MV-4-11 (cell line): ENCODE measurements at regions not wholly inside any gene's neighbourhood (a gene's known extent, or its start where the extent isn't known, plus 50 kb on each side); places are given as distances from the start of the nearest gene placed in this dataset.

Experiments
- DNase-seq: peaks from one replicate; lab custom pipeline; 2025; lab: John Stamatoyannopoulos, UW

DNA sequence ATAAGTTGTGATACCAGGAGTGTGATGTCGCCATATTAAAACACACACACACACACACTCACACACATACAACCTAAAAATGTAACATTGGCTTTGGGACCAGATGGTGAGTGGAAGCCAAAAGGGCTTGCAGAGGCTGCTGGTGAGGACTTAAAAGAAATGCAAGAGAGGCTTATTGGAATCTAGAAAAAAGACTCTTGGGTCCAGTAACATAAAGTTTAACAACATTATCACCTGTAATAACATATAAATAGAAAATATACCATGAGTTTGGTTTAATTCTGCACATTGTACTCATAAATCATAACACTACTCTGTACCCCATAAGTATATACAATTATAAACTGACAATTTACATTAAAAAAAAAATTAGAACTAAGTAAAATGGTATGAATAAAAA, 74.4 kb upstream of the MYCN start:
- DNase-seq, result no peak

- DNase-seq, result no peak
These were observed 73.7 kb upstream of the MYCN start for GRCh38 chr2:15866563-15867193.

GRCh38 chr2:15867194-15868171, 72.9 kb upstream of the MYCN start:
- no peak for DNase-seq

DNA sequence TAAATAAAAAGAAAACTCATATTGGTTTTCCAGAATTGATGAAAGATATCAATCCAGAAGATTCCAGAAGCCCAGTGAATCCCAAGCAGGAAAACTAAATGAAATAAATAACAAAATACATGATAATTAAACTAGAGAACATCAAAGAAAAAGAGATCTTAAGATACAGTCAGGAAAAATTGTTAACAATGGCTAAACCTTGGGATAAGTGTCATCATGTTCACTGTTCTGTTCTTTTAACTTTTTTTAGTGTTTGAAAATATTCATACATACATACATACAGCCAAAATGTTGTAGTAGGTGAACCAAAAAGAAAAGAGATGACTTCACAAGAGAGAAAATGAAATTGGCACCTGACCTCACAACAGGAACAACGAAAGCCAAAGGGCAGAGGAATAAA, 72.2 kb upstream of the MYCN start:
- no peak for DNase-seq

DNA sequence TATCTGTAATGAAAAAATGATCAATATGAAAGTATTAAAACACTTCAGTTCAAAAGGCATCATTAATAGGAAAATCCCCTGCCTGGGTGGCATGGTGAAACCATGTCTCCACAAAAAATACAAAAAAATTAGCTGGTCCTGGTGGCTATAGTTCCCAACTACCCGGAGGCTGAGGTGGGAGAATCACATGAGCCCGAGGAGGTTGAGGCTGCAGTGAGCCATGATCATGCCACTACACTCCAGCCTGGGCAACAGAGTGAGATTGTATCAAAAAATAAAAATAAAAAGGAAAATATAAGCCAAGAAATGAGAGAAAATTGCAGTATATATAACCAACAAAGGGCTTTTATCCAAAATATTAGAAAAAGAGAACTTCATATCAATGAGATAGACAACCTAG, 71.6 kb upstream of the MYCN start:
- DNase-seq, result no peak

- no peak for DNase-seq
These were observed 71.0 kb upstream of the MYCN start for GRCh38 chr2:15869396-15869795.

DNA sequence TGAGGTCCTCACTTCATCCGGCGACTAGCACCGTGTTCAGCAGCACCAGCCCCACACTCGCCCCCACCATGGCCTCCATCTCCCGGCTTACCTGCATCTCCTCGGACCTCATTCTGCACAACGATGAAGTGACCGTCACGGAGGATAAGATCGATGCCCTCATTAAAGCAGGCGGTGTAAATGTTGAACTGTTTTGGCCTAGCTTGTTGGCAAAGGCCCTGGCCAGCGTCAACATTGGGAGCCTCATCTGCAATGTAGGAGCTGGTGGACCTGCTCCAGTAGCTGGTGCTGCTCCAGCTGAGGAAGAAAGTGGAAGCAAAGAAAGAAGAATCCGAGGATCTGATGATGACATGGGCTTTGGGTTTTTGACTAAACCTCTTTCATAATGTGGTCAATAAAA, 70.5 kb upstream of the MYCN start:
- no peak for DNase-seq

DNA sequence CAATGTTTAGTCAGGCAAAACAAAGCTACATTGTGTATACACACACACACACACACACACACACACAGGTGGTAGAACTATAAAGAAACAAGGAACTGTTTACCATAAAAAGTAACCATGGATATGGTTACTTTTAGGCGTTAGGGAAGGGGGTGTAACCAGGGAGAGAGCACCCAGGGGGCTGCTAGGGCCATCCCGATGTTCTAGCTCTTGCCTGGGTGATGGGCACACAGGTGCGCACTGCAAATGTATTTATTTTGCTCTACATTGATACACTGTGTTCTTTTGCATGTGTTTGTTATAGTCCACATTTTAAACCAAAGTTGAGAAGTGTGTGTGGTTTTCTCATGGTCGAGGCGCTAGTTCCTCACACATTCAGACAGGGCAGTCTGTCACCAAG, 69.8 kb upstream of the MYCN start:
- DNase-seq, result no peak

- DNase-seq, result no peak
These were observed 69.0 kb upstream of the MYCN start for GRCh38 chr2:15871239-15871783.

GRCh38 chr2:15872854-15873253, 67.5 kb upstream of the MYCN start:
- DNase-seq, result no peak

- no peak for DNase-seq
These were observed 66.0 kb upstream of the MYCN start for GRCh38 chr2:15874321-15874720.

- no peak for DNase-seq
These were observed 65.2 kb upstream of the MYCN start for GRCh38 chr2:15874854-15875804.

DNA sequence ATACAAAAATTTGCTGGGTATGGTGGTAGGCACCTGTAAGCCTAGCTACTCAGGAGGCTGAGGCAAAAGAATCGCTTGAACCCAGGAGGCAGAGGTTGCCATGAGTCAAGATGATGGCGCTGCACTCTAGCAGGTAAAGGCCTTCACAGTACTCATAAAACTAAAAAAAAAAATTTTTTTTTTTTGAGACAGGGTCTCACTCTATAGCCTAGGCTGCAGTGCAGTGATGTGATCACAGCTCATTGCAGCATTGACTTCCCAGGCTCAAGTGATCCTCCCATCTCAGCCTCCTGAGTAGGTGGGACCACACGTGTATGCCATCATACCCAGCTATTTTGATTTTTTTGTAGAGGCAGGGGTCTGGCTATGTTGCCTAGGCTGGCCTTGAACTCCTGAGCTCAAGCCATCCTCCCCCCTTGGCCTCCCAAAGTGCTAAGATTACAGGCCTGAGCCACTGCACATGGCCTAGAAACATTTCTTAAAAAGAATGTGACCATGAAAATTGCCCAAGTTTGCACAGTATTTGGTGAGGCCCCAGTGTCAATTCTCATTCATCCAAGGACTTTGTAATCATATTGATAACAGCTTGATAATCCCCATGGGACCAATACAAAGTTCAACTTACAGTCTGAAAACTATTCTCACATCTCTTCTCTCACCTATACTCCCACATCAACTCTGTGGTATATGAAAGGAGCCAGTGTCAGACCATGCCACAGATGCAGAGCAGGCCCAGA, 64.2 kb upstream of the MYCN start:
- no peak for DNase-seq

- no peak for DNase-seq
These were observed 59.9 kb upstream of the MYCN start for GRCh38 chr2:15880226-15881119.

GRCh38 chr2:15881120-15881433, 59.3 kb upstream of the MYCN start:
- DNase-seq, result no peak

GRCh38 chr2:15881676-15882075, 58.7 kb upstream of the MYCN start:
- DNase-seq, result no peak

DNA sequence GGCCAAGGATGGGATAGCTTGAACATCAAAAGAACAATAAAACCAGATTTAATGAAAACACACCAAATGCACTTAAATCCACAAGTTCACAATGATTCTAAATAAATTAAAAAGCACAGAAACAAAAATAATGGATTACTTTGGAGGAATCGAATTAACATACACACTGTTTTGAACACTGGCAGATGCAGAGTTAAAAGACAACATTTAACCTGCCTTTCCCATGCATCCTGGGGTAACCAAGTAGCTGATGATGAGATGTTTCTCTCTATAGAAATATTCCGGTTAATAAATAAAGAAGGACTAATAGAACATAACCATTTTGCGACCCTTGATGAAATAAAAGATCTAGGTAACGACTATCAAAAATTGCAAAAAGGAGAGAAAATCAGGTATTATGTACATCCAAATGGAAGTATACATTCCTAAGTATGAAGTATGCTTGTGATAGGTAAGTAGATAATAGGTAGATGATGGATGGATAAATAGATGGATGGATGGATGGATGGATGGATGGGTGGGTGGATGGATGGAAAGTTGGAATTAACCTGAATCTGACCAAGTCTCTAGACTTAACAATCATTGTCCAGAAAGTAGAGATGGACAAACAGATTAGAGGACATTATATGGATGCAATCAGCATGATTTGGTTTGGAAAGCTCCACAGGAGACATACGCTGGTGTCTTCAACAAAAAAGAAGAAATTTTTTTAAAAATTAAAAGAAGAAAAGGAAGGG, 57.4 kb upstream of the MYCN start:
- DNase-seq, result no peak

DNA sequence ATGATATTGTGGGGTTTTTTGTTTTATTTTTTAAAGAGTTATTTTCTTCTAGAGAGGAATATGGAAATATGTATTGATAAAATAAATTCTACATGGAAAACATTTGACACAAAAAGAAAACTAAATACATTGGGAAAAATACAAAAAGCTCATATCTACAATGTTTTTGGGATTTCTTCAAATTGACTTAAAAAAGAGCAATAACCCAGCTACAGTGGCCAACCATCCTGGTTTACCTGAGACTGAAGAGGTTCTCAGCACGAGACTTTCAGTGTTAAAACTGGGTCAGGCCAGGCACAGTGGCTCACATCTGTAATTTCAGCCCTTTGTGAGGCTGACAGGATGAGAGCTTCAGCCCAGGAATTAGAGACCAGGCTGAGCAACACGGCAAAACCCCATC, 56.7 kb upstream of the MYCN start:
- no peak for DNase-seq

DNA sequence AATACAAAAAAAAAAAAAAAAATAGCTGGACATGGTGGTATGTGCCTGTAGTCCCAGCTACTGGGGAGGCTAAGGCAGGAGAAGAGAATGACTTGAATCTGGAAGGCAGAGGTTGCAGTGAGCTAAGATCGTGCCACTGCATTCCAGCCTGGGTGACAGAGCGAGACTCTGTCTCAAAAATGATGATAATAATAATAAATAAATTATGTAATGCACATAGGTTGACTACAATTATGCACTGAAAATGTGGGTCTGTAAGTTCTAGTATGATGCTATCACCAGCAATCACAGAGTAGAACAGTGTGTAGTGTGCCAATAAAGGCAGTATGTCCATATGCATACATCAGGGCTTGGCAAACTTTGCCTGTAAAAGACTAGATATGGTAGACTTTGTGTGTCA, 55.6 kb upstream of the MYCN start:
- DNase-seq, result no peak

DNA sequence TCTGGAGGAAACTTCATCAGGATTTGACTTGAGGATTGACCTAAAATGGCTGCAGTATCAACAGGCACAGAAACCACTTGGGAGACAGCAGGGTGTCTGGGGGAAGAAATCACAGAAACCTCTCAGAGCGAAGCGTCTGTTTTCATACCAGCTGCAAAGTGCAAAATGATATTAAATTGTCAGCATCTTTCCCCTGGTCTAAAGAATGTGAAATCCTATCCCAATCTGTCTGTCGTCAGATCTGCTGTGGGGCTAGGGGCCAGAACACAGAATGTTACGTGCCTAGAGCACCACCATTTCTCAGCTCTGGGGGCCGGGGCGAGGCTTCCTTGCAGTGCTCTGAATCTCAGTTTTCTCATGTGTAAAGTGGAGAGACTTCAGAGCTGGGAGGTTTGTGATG, 54.1 kb upstream of the MYCN start:
- no peak for DNase-seq
